IPS-NIHi7 (cell line): ENCODE measurements at regions not wholly inside any gene's neighbourhood (a gene's known extent, or its start where the extent isn't known, plus 50 kb on each side); places are given as distances from the start of the nearest gene placed in this dataset.
A peak's percentile ranks its signal among the peaks of the same experiment; 100 is the strongest.

Experiments
- DNase-seq: peaks from one replicate; pipeline ENCODE4 v3.0.0; 2012; ENCODE audit warnings: mixed read lengths; ENCODE audit errors: extremely low spot score

- DNase-seq = no peak
These were observed 1891.5 kb upstream of the PIK3C3 start for GRCh38 chr18:40063488-40063887.

- DNase-seq = no peak
These were observed 1893.9 kb upstream of the PIK3C3 start for GRCh38 chr18:40061086-40061485.

- no peak for DNase-seq
These were observed 1894.5 kb upstream of the PIK3C3 start for GRCh38 chr18:40060562-40060961.

GRCh38 chr18:40058811-40059570 lies 1896.0 kb upstream of the PIK3C3 start:
- DNase-seq = no peak

GRCh38 chr18:40056079-40056692 lies 1898.8 kb upstream of the PIK3C3 start:
- no peak for DNase-seq

- DNase-seq = no peak
These were observed 1899.8 kb upstream of the PIK3C3 start for GRCh38 chr18:40055262-40055661.

- no peak for DNase-seq
These were observed 1905.3 kb upstream of the PIK3C3 start for GRCh38 chr18:40049716-40050115.

GRCh38 chr18:40048886-40049650 lies 1906.0 kb upstream of the PIK3C3 start:
- DNase-seq = no peak

- no peak for DNase-seq
These were observed 1906.8 kb upstream of the PIK3C3 start for GRCh38 chr18:40048253-40048652.

GRCh38 chr18:40046596-40046995 lies 1908.4 kb upstream of the PIK3C3 start:
- no peak for DNase-seq

- peak; percentile 20 for DNase-seq
These were observed 1913.1 kb upstream of the PIK3C3 start for GRCh38 chr18:40041951-40042350.

- no peak for DNase-seq
These were observed 1914.5 kb upstream of the PIK3C3 start for GRCh38 chr18:40040574-40040973.

GRCh38 chr18:40037356-40037755 lies 1917.7 kb upstream of the PIK3C3 start:
- no peak for DNase-seq

GRCh38 chr18:40036861-40037260 lies 1918.2 kb upstream of the PIK3C3 start:
- no peak for DNase-seq

GRCh38 chr18:40035966-40036365 lies 1919.1 kb upstream of the PIK3C3 start:
- DNase-seq = no peak

GRCh38 chr18:40032076-40032475 lies 1923.0 kb upstream of the PIK3C3 start:
- no peak for DNase-seq

- no peak for DNase-seq
These were observed 1923.6 kb upstream of the PIK3C3 start for GRCh38 chr18:40031435-40031834.

- DNase-seq = peak; percentile 22
These were observed 1935.1 kb upstream of the PIK3C3 start for GRCh38 chr18:40019797-40020392.

- no peak for DNase-seq
These were observed 1936.8 kb upstream of the PIK3C3 start for GRCh38 chr18:40018266-40018665.

- DNase-seq = no peak
These were observed 1938.0 kb upstream of the PIK3C3 start for GRCh38 chr18:40017021-40017420.

- no peak for DNase-seq
These were observed 1938.6 kb upstream of the PIK3C3 start for GRCh38 chr18:40016405-40016804.

GRCh38 chr18:40013001-40013609 lies 1941.9 kb upstream of the PIK3C3 start:
- DNase-seq = no peak
